ENCODE measurements at regions not wholly inside any gene's neighbourhood (a gene's known extent, or its start where the extent isn't known, plus 50 kb on each side); places are given as distances from the start of the nearest gene placed in this dataset.

DNA sequence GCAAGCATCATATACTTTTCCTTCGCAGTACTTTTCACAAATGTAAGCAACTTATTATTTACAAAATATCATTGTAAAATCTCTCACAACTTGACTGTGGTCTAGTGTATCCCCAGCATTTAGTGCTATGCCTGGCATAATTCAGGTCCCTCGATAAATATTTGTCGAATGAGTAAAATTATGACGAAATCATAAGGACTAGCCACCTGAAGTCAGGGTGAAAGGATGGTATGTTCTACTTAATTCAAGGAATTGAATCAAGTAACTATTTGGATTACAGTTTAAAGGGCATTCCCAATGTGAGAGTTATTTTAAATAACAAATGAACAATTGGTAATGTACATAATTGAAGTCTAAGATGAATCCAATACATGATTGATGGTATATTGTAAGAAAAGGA, 393.0 kb upstream of the SLC35B3 start:
- H3K4me1 Mint-ChIP-seq = peaks cover 31% of the 10 kb centered on the region
- peaks cover 0 to 2% (median 0%) of the 10 kb centered on the region in 3 donors for H3K27me3 Mint-ChIP-seq (ENCODE audit: low read depth in 3 of 3)
- Histone ChIP-seq H3K36me3 (replicated peaks in 1 of 2; ENCODE audit: control insufficient read depth in 1 of 2, insufficient read depth in 2 of 2, low read length in 2 of 2) (no peaks in the 10 kb centered on the region), H3K9ac (ENCODE audit: insufficient read depth, low read length, poor library complexity, severe bottlenecking) (no peak overlapping the region), H4K20me1 (ENCODE audit: insufficient read depth, low read length) (no peaks in the 10 kb centered on the region), H3K27me3 (ENCODE audit: control insufficient read depth in 2 of 2, insufficient read depth in 2 of 2, low read length in 2 of 2) (no peaks in the 10 kb centered on the region), H3K4me2 (replicated peaks; ENCODE audit: extremely low read depth, low read length, poor library complexity, severe bottlenecking) (no peak overlapping the region), H3K4me3 (replicated peaks in 1 of 3; ENCODE audit: low read depth in 2 of 3, low read length in 3 of 3) (no peak overlapping the region), H3K79me2 (ENCODE audit: insufficient read depth, low read length) (no peaks in the 10 kb centered on the region), H3K9me3 (replicated peaks in 1 of 2; ENCODE audit: control insufficient read depth in 1 of 2, insufficient read depth in 1 of 2, low read length in 2 of 2) (no peaks in the 10 kb centered on the region), H2AFZ (ENCODE audit: insufficient read depth, low read depth, low read length, poor library complexity, severe bottlenecking) (no peak overlapping the region), H3K4me1 (ENCODE audit: control insufficient read depth in 1 of 2, insufficient read depth in 2 of 2, low read length in 2 of 2) (peaks cover 33 to 35% of the 10 kb centered on the region in 2 donors), H3K27ac (ENCODE audit: low read depth in 1 of 2, low read length in 2 of 2) (no peak overlapping the region)
- H3K27ac Mint-ChIP-seq = no peak overlapping the region
- no peak for DNase-seq
- WGBS (ENCODE audit: insufficient coverage) = 94% methylated on average over 2 of the region's 4 CpGs
- no peak overlapping the region for H3K4me3 Mint-ChIP-seq
- TF ChIP-seq, protein P1, sequence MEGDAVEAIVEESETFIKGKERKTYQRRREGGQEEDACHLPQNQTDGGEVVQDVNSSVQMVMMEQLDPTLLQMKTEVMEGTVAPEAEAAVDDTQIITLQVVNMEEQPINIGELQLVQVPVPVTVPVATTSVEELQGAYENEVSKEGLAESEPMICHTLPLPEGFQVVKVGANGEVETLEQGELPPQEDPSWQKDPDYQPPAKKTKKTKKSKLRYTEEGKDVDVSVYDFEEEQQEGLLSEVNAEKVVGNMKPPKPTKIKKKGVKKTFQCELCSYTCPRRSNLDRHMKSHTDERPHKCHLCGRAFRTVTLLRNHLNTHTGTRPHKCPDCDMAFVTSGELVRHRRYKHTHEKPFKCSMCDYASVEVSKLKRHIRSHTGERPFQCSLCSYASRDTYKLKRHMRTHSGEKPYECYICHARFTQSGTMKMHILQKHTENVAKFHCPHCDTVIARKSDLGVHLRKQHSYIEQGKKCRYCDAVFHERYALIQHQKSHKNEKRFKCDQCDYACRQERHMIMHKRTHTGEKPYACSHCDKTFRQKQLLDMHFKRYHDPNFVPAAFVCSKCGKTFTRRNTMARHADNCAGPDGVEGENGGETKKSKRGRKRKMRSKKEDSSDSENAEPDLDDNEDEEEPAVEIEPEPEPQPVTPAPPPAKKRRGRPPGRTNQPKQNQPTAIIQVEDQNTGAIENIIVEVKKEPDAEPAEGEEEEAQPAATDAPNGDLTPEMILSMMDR (IDR thresholded peaks at IDR 0.05) = no peak
- H3K36me3 Mint-ChIP-seq = no peaks in the 10 kb centered on the region
- intact Hi-C loops (cut with micrococcal nuclease) = no loop called here
- H3K9me3 Mint-ChIP-seq = peaks cover 0 to 8% (median 2%) of the 10 kb centered on the region in 7 donors

DNA sequence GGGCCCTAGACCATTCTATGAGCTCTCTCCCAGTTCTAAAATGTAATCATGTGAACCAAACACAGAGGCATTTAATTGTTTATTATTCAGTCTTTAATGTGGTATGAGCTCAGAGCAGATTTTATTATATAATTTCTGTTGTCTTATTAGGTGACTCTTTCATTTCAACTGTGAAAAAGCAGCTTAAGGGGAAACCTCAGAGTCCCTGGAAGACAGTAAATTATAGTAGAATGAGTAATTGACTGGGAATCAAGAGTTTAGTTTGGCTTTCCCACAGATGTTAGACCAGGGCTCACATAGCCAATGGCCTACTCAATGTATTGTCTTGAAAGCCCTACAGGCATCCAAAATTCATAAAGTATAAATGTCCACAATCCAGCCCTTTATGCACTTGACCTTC, 390.4 kb upstream of the SLC35B3 start:
- Mint-ChIP-seq H3K27me3 (ENCODE audit: low read depth in 3 of 3) (peaks cover 0 to 2% (median 0%) of the 10 kb centered on the region in 3 donors), H3K4me3 (no peak overlapping the region), H3K36me3 (no peaks in the 10 kb centered on the region), H3K4me1 (peaks cover 16% of the 10 kb centered on the region), H3K27ac (no peak overlapping the region), H3K9me3 (peaks cover 0 to 8% (median 0%) of the 10 kb centered on the region in 7 donors)
- H3K27me3 ChIP-seq (ENCODE audit: control insufficient read depth in 2 of 2, insufficient read depth in 2 of 2, low read length in 2 of 2) = no peaks in the 10 kb centered on the region
- H4K20me1 ChIP-seq (ENCODE audit: insufficient read depth, low read length) = no peaks in the 10 kb centered on the region
- no peaks in the 10 kb centered on the region for H3K9me3 ChIP-seq (replicated peaks in 1 of 2; ENCODE audit: control insufficient read depth in 1 of 2, insufficient read depth in 1 of 2, low read length in 2 of 2)
- no peak overlapping the region for H3K27ac ChIP-seq (ENCODE audit: low read depth in 1 of 2, low read length in 2 of 2)
- H3K9ac ChIP-seq (ENCODE audit: insufficient read depth, low read length, poor library complexity, severe bottlenecking) = no peak overlapping the region
- H3K4me2 ChIP-seq (replicated peaks; ENCODE audit: extremely low read depth, low read length, poor library complexity, severe bottlenecking) = no peak overlapping the region
- TF ChIP-seq, protein P1 (IDR thresholded peaks at IDR 0.05) = no peak
- DNase-seq = no peak
- no peaks in the 10 kb centered on the region for H3K79me2 ChIP-seq (ENCODE audit: insufficient read depth, low read length)
- H3K4me3 ChIP-seq (replicated peaks in 1 of 3; ENCODE audit: low read depth in 2 of 3, low read length in 3 of 3) = no peak overlapping the region
- no peaks in the 10 kb centered on the region for H3K36me3 ChIP-seq (replicated peaks in 1 of 2; ENCODE audit: control insufficient read depth in 1 of 2, insufficient read depth in 2 of 2, low read length in 2 of 2)
- intact Hi-C loops (cut with micrococcal nuclease) = no loop called here
- no peak overlapping the region for H2AFZ ChIP-seq (ENCODE audit: insufficient read depth, low read depth, low read length, poor library complexity, severe bottlenecking)
- peaks cover 15% of the 10 kb centered on the region in 2 donors for H3K4me1 ChIP-seq (ENCODE audit: control insufficient read depth in 1 of 2, insufficient read depth in 2 of 2, low read length in 2 of 2)
